Mesenchymal stem cell (in vitro differentiated cells and primary cell): ENCODE measurements at regions not wholly inside any gene's neighbourhood (a gene's known extent, or its start where the extent isn't known, plus 50 kb on each side); places are given as distances from the start of the nearest gene placed in this dataset.
"Not testable (repeated sequence)": the region's sequence is repeated elsewhere in the genome, so short reads cannot be mapped to it uniquely, and the experiment has no call there.

Source experiments
- DNase-seq: peaks from one replicate; pipeline ENCODE4 v3.0.0-alpha.2; 2013
- H2AFZ ChIP-seq: one replicate; pipeline ENCODE4 v1.6.1; 2013; ENCODE audit warnings: low read depth, mild to moderate bottlenecking, control low read depth, inconsistent platforms, low read length, moderate library complexity
- H2AK5ac ChIP-seq: 2 replicates; pipeline ENCODE4 v1.6.1; 2013; ENCODE audit warnings: low read length, moderate library complexity, mild to moderate bottlenecking, inconsistent platforms; ENCODE audit not compliant: severe bottlenecking
- H2BK120ac ChIP-seq: one replicate; pipeline ENCODE4 v1.6.1; 2013; ENCODE audit warnings: low read depth, mild to moderate bottlenecking, inconsistent platforms, low read length, moderate library complexity
- H2BK12ac ChIP-seq, 2 experiments: one replicate each; pipeline ENCODE4 v1.6.1; 2013; ENCODE audit warnings: inconsistent platforms in 2 of 2, low read length in 2 of 2, mild to moderate bottlenecking in 2 of 2, moderate library complexity in 2 of 2, control low read depth in 1 of 2
- H2BK15ac ChIP-seq: one replicate; pipeline ENCODE4 v1.6.1; 2013; ENCODE audit warnings: mild to moderate bottlenecking, low read depth, inconsistent platforms; ENCODE audit not compliant: poor library complexity, severe bottlenecking
- H2BK5ac ChIP-seq: 2 replicates; pipeline ENCODE4 v1.6.1; 2013; ENCODE audit warnings: low read depth, mild to moderate bottlenecking, low read length, control low read depth, inconsistent platforms; ENCODE audit not compliant: poor library complexity, severe bottlenecking
- H3K14ac ChIP-seq, 2 experiments: one replicate each; pipeline ENCODE4 v1.6.1; 2013; ENCODE audit warnings: inconsistent platforms in 2 of 2, low read length in 2 of 2, control low read depth in 1 of 2, mild to moderate bottlenecking in 1 of 2, moderate library complexity in 1 of 2
- H3K18ac ChIP-seq, 2 experiments: one replicate each; pipeline ENCODE4 v1.6.1; 2013; ENCODE audit warnings: inconsistent platforms in 2 of 2, low read length in 2 of 2, control low read depth in 1 of 2, low read depth in 1 of 2, mild to moderate bottlenecking in 1 of 2
- H3K23ac ChIP-seq, 2 experiments: one replicate each; pipeline ENCODE4 v1.6.1; 2013; ENCODE audit warnings: inconsistent platforms in 2 of 2, low read length in 2 of 2, mild to moderate bottlenecking in 2 of 2, moderate library complexity in 2 of 2, control low read depth in 1 of 2
- H3K27ac ChIP-seq: 2 replicates; pipeline ENCODE4 v1.5.1; 2013; ENCODE audit warnings: mild to moderate bottlenecking, moderate library complexity, low read length, control low read depth, inconsistent platforms; ENCODE audit not compliant: poor library complexity, severe bottlenecking
- H3K27me3 ChIP-seq, 2 experiments: 2 replicates each; pipeline versions ENCODE4 v1.6.1 to v1.7.0; 2013; ENCODE audit warnings: low read length in 2 of 2, mild to moderate bottlenecking in 2 of 2, moderate library complexity in 2 of 2, control low read depth in 1 of 2, inconsistent platforms in 1 of 2; ENCODE audit not compliant: control insufficient read depth in 1 of 2, insufficient read depth in 1 of 2
- H3K36me3 ChIP-seq, 2 experiments: 2 replicates each; pipeline versions ENCODE4 v1.6.1 to v1.7.0; 2013; ENCODE audit warnings: low read length in 2 of 2, control low read depth in 1 of 2, inconsistent platforms in 1 of 2, low read depth in 1 of 2, mild to moderate bottlenecking in 1 of 2; ENCODE audit not compliant: insufficient read depth in 2 of 2, control insufficient read depth in 1 of 2
- H3K4ac ChIP-seq, 2 experiments: one replicate each; pipeline ENCODE4 v1.6.1; 2013; ENCODE audit warnings: inconsistent platforms in 2 of 2, low read length in 2 of 2, mild to moderate bottlenecking in 2 of 2, moderate library complexity in 2 of 2, control low read depth in 1 of 2, low read depth in 1 of 2
- H3K4me1 ChIP-seq: 2 replicates; pipeline ENCODE4 v1.6.1; 2013; ENCODE audit warnings: low read depth, low read length, control low read depth; ENCODE audit not compliant: control insufficient read depth, insufficient read depth
- H3K4me2 ChIP-seq: 2 replicates; pipeline ENCODE4 v1.6.1; 2013; ENCODE audit warnings: low read length, mild to moderate bottlenecking, inconsistent platforms; ENCODE audit not compliant: poor library complexity, severe bottlenecking
- H3K4me3 ChIP-seq, 2 experiments: 2 replicates each; pipeline versions ENCODE4 v1.5.1 to v1.7.0; 2013; ENCODE audit warnings: low read length in 2 of 2, mild to moderate bottlenecking in 2 of 2, control low read depth in 1 of 2, low read depth in 1 of 2; ENCODE audit not compliant: insufficient read depth in 1 of 2
- H3K79me1 ChIP-seq: replicated peaks from 2 replicates; pipeline ENCODE4 v1.6.1; 2013; ENCODE audit warnings: mild to moderate bottlenecking, control low read depth, low read length, inconsistent platforms; ENCODE audit not compliant: poor library complexity, severe bottlenecking
- H3K9ac ChIP-seq: 2 replicates; pipeline ENCODE4 v1.7.0; 2013; ENCODE audit warnings: mild to moderate bottlenecking, low read length, moderate library complexity
- H3K9me3 ChIP-seq: 2 replicates; pipeline ENCODE4 v1.7.0; 2013; ENCODE audit warnings: mild to moderate bottlenecking, low read length; ENCODE audit not compliant: control insufficient read depth
- H4K8ac ChIP-seq: one replicate; pipeline ENCODE4 v1.6.1; 2013; ENCODE audit warnings: inconsistent platforms, mild to moderate bottlenecking, low read length, moderate library complexity
- H4K91ac ChIP-seq: one replicate; pipeline ENCODE4 v1.6.1; 2013; ENCODE audit warnings: mild to moderate bottlenecking, low read length, inconsistent platforms
- WGBS: methylation state at CpG from one replicate; pipeline ENCODE4 v1.1.7; 2013; ENCODE audit warnings: mixed read lengths; 5-methylcytosine and 5-hydroxymethylcytosine counted together

- H4K91ac ChIP-seq, result no peak overlapping the region
- H2AK5ac ChIP-seq, result no peak overlapping the region
- H2BK12ac ChIP-seq, result no peak overlapping the region
- H3K36me3 ChIP-seq, result no peaks in the 10 kb centered on the region
- H3K9me3 ChIP-seq, result no peaks in the 10 kb centered on the region
- no peak overlapping the region for H2BK120ac ChIP-seq
- no peak overlapping the region for H3K18ac ChIP-seq
- no peak overlapping the region for H2BK15ac ChIP-seq
- H3K79me1 ChIP-seq, result no peaks in the 10 kb centered on the region
- peaks cover 4% of the 10 kb centered on the region for H3K4me1 ChIP-seq
- no peak overlapping the region for H3K14ac ChIP-seq
- no peak for DNase-seq
- no peak overlapping the region for H3K23ac ChIP-seq
- no peaks in the 10 kb centered on the region for H3K27me3 ChIP-seq
- 82% methylated on average over 7 of the region's 7 CpGs for WGBS
- H2AFZ ChIP-seq, result no peak overlapping the region
- no peak overlapping the region for H2BK5ac ChIP-seq
- no peak overlapping the region for H3K9ac ChIP-seq
- H3K4ac ChIP-seq, result no peak overlapping the region
- H3K4me2 ChIP-seq, result no peak overlapping the region
- no peak overlapping the region for H3K27ac ChIP-seq
- no peak overlapping the region for H4K8ac ChIP-seq
- no peak overlapping the region for H3K4me3 ChIP-seq
Observed at GRCh38 chr10:3655528-3655927, 129.5 kb downstream of the KLF6 start.

GRCh38 chr10:3654980-3655379 lies 130.0 kb downstream of the KLF6 start:
- Histone ChIP-seq H4K8ac (no peak overlapping the region), H3K27ac (no peak overlapping the region), H3K4ac (no peak overlapping the region), H3K4me2 (no peak overlapping the region), H2AK5ac (no peak overlapping the region), H2BK15ac (no peak overlapping the region), H2BK120ac (no peak overlapping the region), H4K91ac (no peak overlapping the region), H3K79me1 (no peaks in the 10 kb centered on the region), H2BK12ac (no peak overlapping the region), H2AFZ (no peak overlapping the region), H3K18ac (no peak overlapping the region), H3K9ac (no peak overlapping the region), H3K14ac (no peak overlapping the region), H3K4me1 (peaks cover 4% of the 10 kb centered on the region), H3K9me3 (no peaks in the 10 kb centered on the region), H3K27me3 (no peaks in the 10 kb centered on the region), H3K23ac (no peak overlapping the region), H3K36me3 (no peaks in the 10 kb centered on the region), H3K4me3 (no peak overlapping the region), H2BK5ac (no peak overlapping the region)
- no peak for DNase-seq
- WGBS, result no CpG with 5 or more reads among the region's 1 CpG

GRCh38 chr10:3654496-3654895 lies 130.5 kb downstream of the KLF6 start:
- Histone ChIP-seq H3K27me3 (no peaks in the 10 kb centered on the region), H2BK5ac (no peak overlapping the region), H3K4me1 (peaks cover 4% of the 10 kb centered on the region), H3K4ac (no peak overlapping the region), H3K23ac (no peak overlapping the region), H3K9ac (no peak overlapping the region), H4K91ac (no peak overlapping the region), H3K36me3 (no peaks in the 10 kb centered on the region), H3K27ac (no peak overlapping the region), H3K9me3 (no peaks in the 10 kb centered on the region), H2BK15ac (no peak overlapping the region), H3K4me3 (no peak overlapping the region), H3K4me2 (no peak overlapping the region), H2BK12ac (no peak overlapping the region), H2AK5ac (no peak overlapping the region), H2AFZ (no peak overlapping the region), H4K8ac (no peak overlapping the region), H3K79me1 (no peaks in the 10 kb centered on the region), H3K18ac (no peak overlapping the region), H3K14ac (no peak overlapping the region), H2BK120ac (no peak overlapping the region)
- DNase-seq, result peak; percentile 21
- WGBS, result 50% methylated on average over 2 of the region's 2 CpGs

GRCh38 chr10:3653303-3653702 lies 131.7 kb downstream of the KLF6 start:
- H2BK120ac ChIP-seq, H3K79me1 ChIP-seq, H3K27me3 ChIP-seq, H2BK5ac ChIP-seq, H3K27ac ChIP-seq, H2AFZ ChIP-seq, H3K36me3 ChIP-seq, H2BK12ac ChIP-seq, H2BK15ac ChIP-seq, DNase-seq, H3K14ac ChIP-seq, H3K18ac ChIP-seq, H3K9me3 ChIP-seq, H2AK5ac ChIP-seq, H3K23ac ChIP-seq, H4K91ac ChIP-seq, H3K4me1 ChIP-seq, H3K4ac ChIP-seq, H3K4me2 ChIP-seq, H4K8ac ChIP-seq: not testable (repeated sequence)
- WGBS, result 73% methylated on average over 2 of the region's 2 CpGs
- H3K4me3 ChIP-seq, result peak overlapping the region in 1 of 2 experiments; percentile 76
- peak overlapping the region; percentile 79 for H3K9ac ChIP-seq
